Lower leg skin (tissue), 4 donors: ENCODE measurements at regions not wholly inside any gene's neighbourhood (a gene's known extent, or its start where the extent isn't known, plus 50 kb on each side); places are given as distances from the start of the nearest gene placed in this dataset.
A peak's percentile ranks its signal among the peaks of the same experiment; 100 is the strongest.

Experiments used
- DNase-seq, 2 donors: peaks; one replicate each; pipeline ENCODE4 v3.0.0-alpha.2; 2019; ENCODE audit warnings: low spot score in 2 of 2
- H3K4me3 ChIP-seq: fragments of 200-600 bp; sonication (generic); 2 replicates; pipeline ENCODE4 v1.5.1; 2017; ENCODE audit warnings: mild to moderate bottlenecking, low read depth; ENCODE audit not compliant: poor library complexity, severe bottlenecking
- CTCF ChIP-seq, 3 donors: fragments of 450-650 bp; IDR thresholded peaks; one replicate each; pipeline ENCODE4 v1.5.1; 2016; ENCODE audit warnings: antibody characterized with exemption in 3 of 3, mild to moderate bottlenecking in 3 of 3, moderate library complexity in 2 of 3
- POLR2A ChIP-seq, 2 donors: fragments of 450-650 bp; IDR thresholded peaks; one replicate each; pipeline ENCODE4 v1.6.1; 2016 to 2017; ENCODE audit warnings: antibody characterized with exemption in 2 of 2, mild to moderate bottlenecking in 1 of 2, moderate library complexity in 1 of 2
- WGBS, 2 donors: methylation state at CpG; one replicate each; pipeline ENCODE4 v1.1.5; 2018; 5-methylcytosine and 5-hydroxymethylcytosine counted together
- intact Hi-C: fragments of 100-400 bp; cut with DNase I; formaldehyde crosslinking; loops from one replicate; pipeline ENCODE4 v1.15.0; 2023; ENCODE audit warnings: low total_unique reads

DNA sequence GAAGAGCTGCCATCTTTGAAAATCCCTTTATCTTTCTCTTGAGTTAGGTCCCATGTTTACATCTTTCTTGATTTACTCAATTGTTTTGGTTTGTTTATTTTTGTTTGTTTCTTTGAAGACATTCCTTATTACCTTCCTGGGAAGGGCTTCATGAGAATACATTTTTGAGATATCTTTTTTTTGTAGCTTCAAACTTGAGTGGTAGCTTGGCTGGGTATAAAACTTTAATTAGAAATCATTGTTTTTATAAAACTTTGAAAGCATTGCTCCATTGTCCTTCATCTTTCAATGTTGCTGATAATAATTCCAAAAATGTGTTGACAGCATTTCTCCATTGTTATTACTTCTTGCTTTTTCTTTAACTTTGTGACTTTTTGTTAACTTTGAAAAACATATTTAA, 145.9 kb upstream of the RBMS1 start:
- TF ChIP-seq POLR2A (IDR thresholded peaks at IDR 0.05) (no peak), CTCF (IDR thresholded peaks at IDR 0.05) (no peak)
- intact Hi-C loops, result no loop called here
- DNase-seq, result no peak
- no peak overlapping the region for H3K4me3 ChIP-seq

- H3K4me3 ChIP-seq, result no peak overlapping the region
- intact Hi-C loops, result no loop called here
- TF ChIP-seq CTCF (IDR thresholded peaks at IDR 0.05), result no peak
- TF ChIP-seq POLR2A (IDR thresholded peaks at IDR 0.05), result no peak
- WGBS, 2 donors, result 44 to 52% methylated on average over 6 of the region's 6 CpGs
- peak in 1 of 2 donors; percentile 77 for DNase-seq
Observed at GRCh38 chr2:160646684-160647444, 153.3 kb upstream of the RBMS1 start.

GRCh38 chr2:160647967-160648685, 154.5 kb upstream of the RBMS1 start:
- 48 to 82% methylated on average over 18 to 32 of the region's 33 CpGs for WGBS, 2 donors
- H3K4me3 ChIP-seq, result no peak overlapping the region
- TF ChIP-seq CTCF (IDR thresholded peaks at IDR 0.05) (no peak), POLR2A (IDR thresholded peaks at IDR 0.05) (no peak)
- peak in 1 of 2 donors; percentile 83 for DNase-seq
- intact Hi-C loops, result no loop called here

DNA sequence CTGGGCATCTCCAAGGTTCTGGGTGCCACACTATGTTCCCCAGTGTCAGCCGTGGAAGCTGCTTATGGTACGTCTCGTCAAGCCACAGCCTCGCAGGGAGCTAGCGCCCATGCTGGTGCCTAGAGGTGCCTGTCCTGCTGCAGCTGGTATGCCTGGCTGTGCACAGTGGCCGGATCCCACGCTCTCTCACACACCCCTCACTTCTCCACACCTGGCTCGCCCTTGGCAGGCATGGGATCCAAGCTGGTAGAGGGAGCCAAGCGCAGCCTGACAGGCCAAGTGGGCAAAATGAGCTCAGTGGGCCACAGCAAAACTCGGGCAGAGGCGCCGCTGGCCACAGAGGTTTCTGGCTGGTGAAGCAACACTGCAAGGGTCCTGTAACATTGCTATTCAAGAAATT, 156.1 kb upstream of the RBMS1 start:
- no peak overlapping the region for H3K4me3 ChIP-seq
- intact Hi-C loops, result no loop called here
- WGBS, 2 donors, result 85 to 90% methylated on average over 12 of the region's 12 CpGs
- no peak for TF ChIP-seq POLR2A (IDR thresholded peaks at IDR 0.05)
- TF ChIP-seq CTCF (IDR thresholded peaks at IDR 0.05), result no peak
- DNase-seq, result peak in 1 of 2 donors; percentile 75

- intact Hi-C loops, result no loop called here
- no peak for DNase-seq
- no peak overlapping the region for H3K4me3 ChIP-seq
- WGBS, 2 donors, result 45 to 64% methylated on average over 3 of the region's 3 CpGs
- TF ChIP-seq CTCF (IDR thresholded peaks at IDR 0.05) (no peak), POLR2A (IDR thresholded peaks at IDR 0.05) (no peak)
Observed at GRCh38 chr2:160650196-160651118, 156.8 kb upstream of the RBMS1 start.
